Natural killer cell treated with Interleukin-12 subunit alpha and Interleukin-12 subunit beta and Interleukin-15 and Interleukin-18, amount 100 ng/mL, for 72 hours (primary cell): ENCODE measurements at regions not wholly inside any gene's neighbourhood (a gene's known extent, or its start where the extent isn't known, plus 50 kb on each side); places are given as distances from the start of the nearest gene placed in this dataset.

Experiments
- ATAC-seq, 2 donors: fragments of 150-1000 bp; cut with Tn5 transposase in 1 of 2; sonication (Bioruptor Pico), chemical (Tn5 transposase) in 1 of 2; 2 replicates each; pipeline ENCODE4 v1.10.0; 2021
- DNase-seq: peaks from one replicate; pipeline ENCODE4 v3.0.0; 2022; ENCODE audit warnings: low spot score
- H3K27ac Mint-ChIP-seq, 2 donors: 1 replicate in 1 of 2; 2 replicates in 1 of 2; pipeline ENCODE4 v1.8.0; 2022; ENCODE audit warnings: mixed read lengths in 2 of 2, mild to moderate bottlenecking in 1 of 2, moderate library complexity in 1 of 2
- H3K27me3 Mint-ChIP-seq, 2 donors: 1 replicate in 1 of 2; 2 replicates in 1 of 2; pipeline ENCODE4 v1.8.0; 2022; ENCODE audit warnings: mixed read lengths in 2 of 2
- H3K36me3 Mint-ChIP-seq: one replicate; pipeline ENCODE4 v1.8.0; 2022; ENCODE audit warnings: mixed read lengths
- H3K4me1 Mint-ChIP-seq, 2 donors: 1 replicate in 1 of 2; 2 replicates in 1 of 2; pipeline ENCODE4 v1.8.0; 2022; ENCODE audit warnings: low read depth in 2 of 2, mixed read lengths in 2 of 2, mild to moderate bottlenecking in 1 of 2
- H3K4me3 Mint-ChIP-seq: one replicate; pipeline ENCODE4 v1.8.0; 2022; ENCODE audit warnings: mixed read lengths
- H3K9me3 Mint-ChIP-seq: 2 replicates; pipeline ENCODE4 v1.8.0; 2022; ENCODE audit warnings: mixed read lengths

DNA sequence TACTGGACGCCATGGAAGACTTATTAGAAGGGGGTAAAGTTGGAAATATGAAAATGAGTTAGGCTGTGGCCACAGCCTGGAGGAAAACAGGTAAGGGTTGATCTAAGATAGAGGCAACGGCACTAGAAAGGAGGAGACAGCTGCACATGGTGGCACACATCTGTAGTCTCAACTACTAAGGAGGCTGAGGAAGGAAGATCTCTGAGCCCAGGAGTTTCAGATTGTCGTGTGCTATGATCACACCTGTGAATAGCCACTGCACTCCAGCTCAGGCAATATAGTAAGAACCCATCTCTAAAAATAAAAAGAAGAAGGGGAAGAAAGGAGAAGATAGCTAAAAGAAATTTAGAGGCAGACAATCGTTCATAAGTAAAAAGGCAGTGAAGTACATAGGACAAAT is 87.8 kb upstream of the SORBS2 start:
- ATAC-seq (no peak), DNase-seq (no peak)
- H3K9me3 Mint-ChIP-seq = no peaks in the 10 kb centered on the region
- H3K4me3 Mint-ChIP-seq = no peak overlapping the region
- H3K27me3 Mint-ChIP-seq = peaks cover 0 to 7% of the 10 kb centered on the region in 2 donors
- no peak overlapping the region for H3K27ac Mint-ChIP-seq
- H3K4me1 Mint-ChIP-seq = peaks cover 0 to 4% of the 10 kb centered on the region in 2 donors
- H3K36me3 Mint-ChIP-seq = no peaks in the 10 kb centered on the region

DNA sequence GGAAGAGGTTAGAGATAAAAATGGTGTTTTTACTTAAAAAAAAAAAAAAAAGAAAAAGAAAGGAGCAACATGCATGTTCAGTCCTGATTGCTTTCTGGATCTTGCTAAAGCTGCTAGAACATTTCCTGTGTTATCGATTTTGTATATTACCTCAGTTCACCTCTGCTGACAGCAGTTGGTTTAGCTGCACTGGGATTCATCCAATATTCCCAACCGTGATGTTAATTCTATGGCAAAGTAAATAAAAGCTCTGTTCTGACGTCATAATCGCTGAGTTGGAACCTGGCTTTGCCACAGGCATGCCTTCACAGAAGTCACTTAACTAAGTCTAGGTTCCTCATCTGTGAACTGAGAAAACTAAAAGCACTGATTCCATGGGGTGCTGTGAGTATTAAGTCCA is 90.7 kb upstream of the SORBS2 start:
- Mint-ChIP-seq H3K4me1 (no peaks in the 10 kb centered on the region), H3K4me3 (no peak overlapping the region), H3K27me3 (peaks cover under 1 to 7% of the 10 kb centered on the region in 2 donors), H3K36me3 (no peaks in the 10 kb centered on the region), H3K27ac (no peak overlapping the region), H3K9me3 (no peaks in the 10 kb centered on the region)
- ATAC-seq (no peak), DNase-seq (no peak)

DNA sequence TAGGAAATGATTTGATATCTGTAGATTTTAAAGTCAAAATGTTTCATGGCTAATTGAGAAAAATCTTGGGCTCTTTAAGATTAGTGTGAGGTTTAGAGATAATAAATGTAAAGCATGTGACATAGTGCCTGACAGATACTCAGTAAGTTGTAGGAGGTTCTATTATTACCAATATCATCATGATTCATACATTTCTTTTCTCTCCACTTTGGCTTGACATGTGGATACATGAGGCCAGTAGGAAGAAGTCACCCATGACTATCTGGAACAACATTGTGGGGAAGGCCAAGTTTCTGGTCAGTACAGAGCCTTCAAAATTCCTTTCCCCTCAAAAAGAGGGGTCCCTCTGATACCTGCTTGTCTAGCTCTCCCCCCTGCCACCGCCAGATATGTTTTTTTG is 91.2 kb upstream of the SORBS2 start:
- Mint-ChIP-seq H3K4me1 (no peaks in the 10 kb centered on the region), H3K27me3 (peaks cover 2 to 7% of the 10 kb centered on the region in 2 donors), H3K27ac (no peak overlapping the region), H3K36me3 (no peaks in the 10 kb centered on the region), H3K9me3 (no peaks in the 10 kb centered on the region), H3K4me3 (no peak overlapping the region)
- no peak for ATAC-seq
- no peak for DNase-seq

DNA sequence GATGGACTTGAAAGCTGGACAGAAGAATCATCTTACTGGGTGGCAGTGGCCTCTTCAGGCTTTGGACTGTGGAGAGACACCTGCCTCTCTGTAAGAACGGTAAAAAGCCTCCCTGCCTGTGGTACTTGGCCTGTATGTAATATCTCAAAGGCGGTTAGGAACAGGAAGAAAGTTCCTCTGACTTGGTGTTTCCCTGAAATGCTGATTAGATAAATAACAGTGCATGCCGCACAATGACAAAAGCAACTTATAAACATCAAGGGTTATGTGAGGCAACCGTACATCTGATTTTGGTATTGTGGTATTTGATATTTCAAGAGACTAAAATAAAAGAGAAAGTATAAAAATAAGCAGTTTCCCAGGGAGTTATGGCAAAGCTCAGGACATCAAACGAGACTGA is 92.4 kb upstream of the SORBS2 start:
- peaks cover 2 to 7% of the 10 kb centered on the region in 2 donors for H3K27me3 Mint-ChIP-seq

DNA sequence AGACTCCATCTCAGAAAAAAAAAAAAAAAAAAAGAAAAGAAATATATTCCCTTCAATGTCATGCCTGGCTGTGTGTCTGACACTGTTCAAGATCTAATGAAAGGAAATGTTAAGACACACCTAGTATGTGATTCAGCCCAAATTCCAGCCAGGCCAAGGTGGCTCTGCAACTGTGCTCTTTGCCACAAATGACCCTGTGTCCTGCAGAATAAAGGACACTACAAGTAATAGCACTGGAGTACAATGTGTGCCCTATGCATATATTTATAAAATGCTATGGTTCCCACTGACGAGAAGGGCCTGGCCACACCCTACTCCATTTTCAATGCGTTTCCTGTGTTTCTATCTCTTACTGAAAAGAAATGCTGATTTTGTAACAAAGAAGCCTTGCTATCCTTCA is 98.0 kb upstream of the SORBS2 start:
- H3K27ac Mint-ChIP-seq = no peak overlapping the region
- ATAC-seq = no peak
- H3K36me3 Mint-ChIP-seq = no peaks in the 10 kb centered on the region
- DNase-seq = no peak
- H3K27me3 Mint-ChIP-seq = peaks cover 0 to 2% of the 10 kb centered on the region in 2 donors
- H3K9me3 Mint-ChIP-seq = no peaks in the 10 kb centered on the region
- no peak overlapping the region for H3K4me3 Mint-ChIP-seq
- no peaks in the 10 kb centered on the region for H3K4me1 Mint-ChIP-seq

More for the DNA sequence above, 92.4 kb upstream of the SORBS2 start:
- no peak overlapping the region for H3K27ac Mint-ChIP-seq
- no peaks in the 10 kb centered on the region for H3K4me1 Mint-ChIP-seq
- ATAC-seq (no peak), DNase-seq (no peak)
- H3K9me3 Mint-ChIP-seq = no peaks in the 10 kb centered on the region
- no peak overlapping the region for H3K4me3 Mint-ChIP-seq
- no peaks in the 10 kb centered on the region for H3K36me3 Mint-ChIP-seq

DNA sequence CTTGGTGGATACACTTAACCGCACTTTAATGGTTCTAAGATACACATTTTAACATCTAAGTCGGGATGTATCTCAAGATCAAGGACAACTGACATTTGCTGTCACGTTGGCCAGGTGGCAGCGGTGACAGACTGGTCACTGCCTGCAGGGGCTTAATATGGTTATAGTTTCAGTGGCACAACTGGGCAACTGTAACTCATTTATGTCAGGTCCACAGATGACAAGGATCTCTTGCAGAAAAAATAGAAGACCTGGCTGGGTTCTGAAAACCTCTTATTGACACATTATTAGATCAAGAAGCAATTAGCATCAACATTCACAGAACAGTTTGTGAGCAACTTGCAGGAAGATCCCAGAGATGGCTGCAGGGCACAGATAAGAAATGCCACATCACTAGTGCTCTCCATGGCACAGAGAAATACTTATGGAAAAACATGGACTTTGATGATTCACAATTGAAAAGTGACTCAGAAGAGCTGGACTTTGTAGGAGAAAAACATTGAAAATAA is 99.6 kb upstream of the SORBS2 start:
- ATAC-seq (no peak), DNase-seq (no peak)
- peaks cover 0 to 2% of the 10 kb centered on the region in 2 donors for H3K27me3 Mint-ChIP-seq
- H3K4me3 Mint-ChIP-seq = no peak overlapping the region
- H3K4me1 Mint-ChIP-seq = no peaks in the 10 kb centered on the region
- no peaks in the 10 kb centered on the region for H3K36me3 Mint-ChIP-seq
- H3K9me3 Mint-ChIP-seq = no peaks in the 10 kb centered on the region
- no peak overlapping the region for H3K27ac Mint-ChIP-seq

DNA sequence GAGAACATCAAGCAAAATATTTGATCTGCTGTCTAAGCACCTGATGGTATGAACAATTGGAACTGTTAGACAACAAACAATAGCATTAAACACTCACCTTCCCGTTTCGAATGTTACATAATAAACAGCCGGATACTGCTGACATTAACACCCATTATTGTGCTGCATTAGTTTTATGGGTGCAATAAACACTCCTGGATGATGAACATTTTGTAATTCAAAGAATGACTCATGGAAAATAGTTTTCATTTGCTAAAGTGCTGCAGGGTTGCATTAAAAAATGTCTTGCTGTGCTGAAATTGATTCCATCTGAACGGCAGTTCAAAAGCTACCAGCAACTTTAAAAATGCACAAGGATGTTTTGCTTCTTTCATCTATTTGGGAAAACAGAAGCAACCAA is 100.8 kb upstream of the SORBS2 start:
- H3K4me3 Mint-ChIP-seq = no peak overlapping the region
- H3K36me3 Mint-ChIP-seq = no peaks in the 10 kb centered on the region
- ATAC-seq (no peak), DNase-seq (no peak)
- no peaks in the 10 kb centered on the region for H3K4me1 Mint-ChIP-seq
- H3K27me3 Mint-ChIP-seq = no peaks in the 10 kb centered on the region
- no peak overlapping the region for H3K27ac Mint-ChIP-seq
- no peaks in the 10 kb centered on the region for H3K9me3 Mint-ChIP-seq

DNA sequence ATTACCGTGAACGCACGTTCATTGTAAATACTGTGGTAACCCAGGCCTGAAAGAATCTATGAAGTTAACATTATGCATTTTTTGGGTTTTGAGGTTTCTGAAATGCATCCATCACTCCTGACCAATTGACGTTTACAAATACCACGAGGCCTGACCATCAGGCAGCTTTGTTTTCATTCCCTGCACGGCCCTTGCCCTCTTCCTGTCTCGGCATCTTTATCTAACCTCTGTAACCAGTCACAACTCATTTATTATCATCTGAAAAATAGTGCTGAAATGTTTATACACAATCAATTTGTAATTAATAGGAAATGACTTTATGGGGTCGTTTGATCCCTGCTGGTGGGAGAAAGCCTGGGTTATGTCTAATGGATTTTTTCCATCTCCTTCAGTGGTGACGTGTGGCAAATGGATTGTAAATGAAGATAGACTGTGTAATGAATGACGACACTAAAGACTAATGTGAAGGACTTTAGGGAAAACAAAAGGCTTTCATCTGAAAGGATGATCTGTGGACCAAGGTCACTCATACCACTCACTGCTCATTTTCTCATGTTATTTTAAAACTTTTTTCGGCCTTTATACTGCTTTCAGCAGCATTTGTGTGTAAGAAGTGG is 102.7 kb upstream of the SORBS2 start:
- Mint-ChIP-seq H3K9me3 (no peaks in the 10 kb centered on the region), H3K4me3 (no peak overlapping the region), H3K27me3 (no peaks in the 10 kb centered on the region), H3K36me3 (no peaks in the 10 kb centered on the region), H3K27ac (no peak overlapping the region), H3K4me1 (no peaks in the 10 kb centered on the region)
- ATAC-seq = no peak
- DNase-seq = no peak

DNA sequence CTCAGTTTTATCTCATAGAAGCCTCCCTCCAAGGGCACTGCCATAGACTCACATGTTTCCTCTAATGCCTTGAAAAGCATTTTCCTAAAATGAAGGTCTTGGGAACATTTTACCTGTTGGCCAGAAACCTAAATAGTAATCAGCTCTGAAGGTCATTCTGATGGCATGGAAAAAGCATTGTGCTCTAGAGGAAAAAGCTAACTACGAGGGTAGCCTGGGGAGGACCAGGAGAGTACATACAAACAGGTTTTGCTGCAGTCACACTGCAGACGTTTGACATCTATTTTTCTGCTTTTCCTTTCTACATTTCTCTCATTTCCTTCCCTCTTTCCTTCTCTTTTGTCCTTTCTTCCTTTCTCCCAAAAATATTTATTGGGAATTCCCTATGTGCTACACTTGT is 103.3 kb upstream of the SORBS2 start:
- H3K27me3 Mint-ChIP-seq = no peaks in the 10 kb centered on the region
- ATAC-seq (no peak), DNase-seq (no peak)
- H3K4me1 Mint-ChIP-seq = no peaks in the 10 kb centered on the region
- no peak overlapping the region for H3K27ac Mint-ChIP-seq
- H3K36me3 Mint-ChIP-seq = no peaks in the 10 kb centered on the region
- H3K9me3 Mint-ChIP-seq = no peaks in the 10 kb centered on the region
- H3K4me3 Mint-ChIP-seq = no peak overlapping the region

DNA sequence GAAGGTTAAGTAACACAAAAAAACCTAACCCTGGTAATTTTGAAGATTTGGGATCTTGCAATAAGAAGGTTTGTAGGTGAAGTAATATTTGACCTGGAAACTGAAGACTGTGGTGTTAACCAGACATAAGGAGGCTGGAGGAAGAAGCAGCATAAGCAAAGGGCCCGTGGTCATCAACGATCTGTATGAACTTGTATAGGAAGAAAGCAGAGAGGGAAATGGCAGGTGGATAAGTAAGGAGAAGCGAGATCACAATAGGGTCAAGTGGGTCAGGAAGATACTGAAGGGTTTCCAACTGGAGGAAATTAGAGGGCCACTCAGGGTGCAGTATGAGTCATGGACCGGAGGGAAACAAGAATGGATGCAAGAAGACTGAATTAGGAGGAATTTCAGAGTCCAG is 103.8 kb upstream of the SORBS2 start:
- Mint-ChIP-seq H3K4me3 (no peak overlapping the region), H3K9me3 (no peaks in the 10 kb centered on the region), H3K36me3 (no peaks in the 10 kb centered on the region), H3K4me1 (no peaks in the 10 kb centered on the region), H3K27me3 (peaks cover 0 to under 1% of the 10 kb centered on the region in 2 donors), H3K27ac (no peak overlapping the region)
- ATAC-seq = no peak
- no peak for DNase-seq

DNA sequence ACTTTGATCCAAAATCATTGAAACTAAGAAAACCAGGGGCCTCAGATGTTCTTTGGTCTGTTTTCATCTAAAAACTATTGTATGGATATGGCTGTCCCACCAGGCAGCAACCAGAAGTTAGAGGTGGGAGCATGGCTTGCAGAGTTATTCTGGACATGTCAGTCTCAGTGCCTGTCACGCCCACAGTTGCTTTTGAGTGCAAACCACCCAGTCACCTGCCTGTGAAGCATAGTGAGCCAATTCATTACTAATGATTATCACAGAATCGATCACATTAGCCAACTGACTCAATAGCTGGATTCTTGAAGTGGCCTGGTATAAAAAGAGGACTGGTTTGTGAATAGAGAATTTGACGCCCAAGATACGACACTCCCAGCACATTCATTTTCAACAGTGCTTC is 104.2 kb upstream of the SORBS2 start:
- Mint-ChIP-seq H3K4me1 (no peaks in the 10 kb centered on the region), H3K36me3 (no peaks in the 10 kb centered on the region), H3K27ac (no peak overlapping the region), H3K4me3 (no peak overlapping the region), H3K27me3 (peaks cover 0 to 4% of the 10 kb centered on the region in 2 donors), H3K9me3 (no peaks in the 10 kb centered on the region)
- ATAC-seq = no peak
- DNase-seq = no peak

DNA sequence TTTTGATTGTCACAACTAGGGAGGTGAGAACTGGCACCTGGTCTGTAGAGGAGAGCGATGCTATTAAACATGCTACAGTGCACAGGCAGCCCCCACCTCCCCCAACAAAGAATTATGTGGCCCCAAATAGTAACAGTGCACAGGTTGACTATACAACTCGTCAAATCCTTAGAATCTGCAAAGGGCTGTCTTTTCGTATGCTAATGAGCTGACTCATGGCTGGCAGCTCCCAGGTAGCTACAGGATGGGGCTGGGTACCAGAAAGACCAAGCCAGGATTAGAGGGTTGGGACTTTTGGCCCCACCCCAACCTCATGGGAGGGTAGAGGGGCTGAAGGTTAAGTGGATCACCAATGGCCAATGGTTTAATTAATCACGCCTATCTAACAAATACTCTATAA is 104.7 kb upstream of the SORBS2 start:
- Mint-ChIP-seq H3K27me3 (peaks cover 0 to 9% of the 10 kb centered on the region in 2 donors), H3K27ac (no peak overlapping the region), H3K9me3 (no peaks in the 10 kb centered on the region), H3K4me3 (no peak overlapping the region), H3K36me3 (no peaks in the 10 kb centered on the region), H3K4me1 (no peaks in the 10 kb centered on the region)
- ATAC-seq (no peak), DNase-seq (no peak)

DNA sequence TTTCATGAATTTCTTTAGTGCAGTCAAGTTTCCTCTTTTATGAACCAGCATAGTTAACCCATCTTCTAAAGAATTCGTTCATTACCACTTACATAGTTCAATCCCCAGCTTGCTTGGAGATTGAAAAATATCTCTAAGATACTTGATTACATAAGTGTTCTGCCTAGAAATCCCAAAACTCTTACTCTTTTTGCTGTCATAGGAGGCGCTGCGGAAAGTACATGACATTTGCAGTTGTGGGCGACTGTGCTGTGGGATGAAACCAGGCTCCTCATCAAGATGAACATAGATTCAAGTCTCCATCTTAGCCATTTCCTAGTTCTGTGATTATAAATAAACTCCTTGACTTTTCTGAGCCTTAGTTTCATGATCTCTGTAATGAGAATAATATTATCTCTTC is 107.1 kb upstream of the SORBS2 start:
- peaks cover 4% of the 10 kb centered on the region for H3K9me3 Mint-ChIP-seq
- ATAC-seq = no peak
- no peak overlapping the region for H3K27ac Mint-ChIP-seq

DNA sequence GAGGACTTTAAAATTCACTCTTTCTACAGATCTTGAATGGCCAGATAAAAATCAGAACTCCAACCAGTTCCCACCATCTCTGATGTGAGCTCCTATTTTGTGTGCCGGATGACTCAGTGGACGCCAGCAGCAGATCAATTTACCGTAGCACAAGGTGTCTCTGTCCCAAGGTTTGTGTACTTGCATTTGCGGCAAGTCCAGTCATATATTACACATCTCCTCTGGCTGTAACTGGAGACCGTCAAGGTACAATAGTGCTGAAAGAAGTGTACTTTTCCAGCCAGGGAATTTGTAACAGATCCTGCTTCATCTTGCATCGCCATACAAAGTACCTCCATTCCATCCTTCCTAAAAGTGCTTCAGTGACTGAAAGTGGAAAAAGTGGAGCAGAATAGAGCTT is 108.2 kb upstream of the SORBS2 start:
- no peak for ATAC-seq
- peaks cover 4% of the 10 kb centered on the region for H3K9me3 Mint-ChIP-seq
- no peak for DNase-seq
- no peak overlapping the region for H3K4me3 Mint-ChIP-seq
- peaks cover 3 to 23% of the 10 kb centered on the region in 2 donors for H3K27me3 Mint-ChIP-seq
- peaks cover 4% of the 10 kb centered on the region for H3K36me3 Mint-ChIP-seq
- no peak overlapping the region for H3K27ac Mint-ChIP-seq
- no peaks in the 10 kb centered on the region for H3K4me1 Mint-ChIP-seq

More for the DNA sequence above, 107.1 kb upstream of the SORBS2 start:
- Mint-ChIP-seq H3K4me3 (no peak overlapping the region), H3K36me3 (no peaks in the 10 kb centered on the region), H3K27me3 (peaks cover 3 to 17% of the 10 kb centered on the region in 2 donors), H3K4me1 (no peaks in the 10 kb centered on the region)
- no peak for DNase-seq

DNA sequence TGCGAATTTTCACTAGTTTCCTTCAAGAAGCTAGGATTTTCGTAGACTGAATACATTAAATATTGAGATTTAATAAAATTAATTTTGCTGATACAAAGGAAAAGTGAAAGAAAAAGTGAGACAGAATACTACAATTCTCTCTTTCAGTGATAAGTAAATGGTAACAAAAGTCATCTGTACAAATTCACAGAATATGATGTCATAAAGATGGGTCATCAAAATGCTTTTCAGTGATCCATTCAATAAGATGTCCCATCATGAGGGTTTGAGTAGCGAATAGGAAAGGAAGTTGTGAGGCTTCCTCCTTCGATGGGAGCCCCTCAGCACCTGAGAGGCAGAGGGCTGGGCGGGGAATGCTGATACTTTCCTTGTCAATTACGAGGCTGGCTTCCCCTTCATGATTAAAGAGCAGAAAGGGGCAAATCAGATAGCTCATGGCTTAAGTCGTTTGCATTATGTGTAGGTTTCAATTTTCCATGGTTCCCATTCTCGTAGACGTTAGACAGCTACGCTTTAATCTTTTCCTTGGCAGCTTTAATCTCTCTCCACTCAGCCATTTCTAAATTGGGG is 108.8 kb upstream of the SORBS2 start:
- peaks cover 4% of the 10 kb centered on the region for H3K36me3 Mint-ChIP-seq
- no peak overlapping the region for H3K27ac Mint-ChIP-seq
- no peak for ATAC-seq
- H3K27me3 Mint-ChIP-seq = peaks cover 3 to 23% of the 10 kb centered on the region in 2 donors
- no peaks in the 10 kb centered on the region for H3K4me1 Mint-ChIP-seq
- peaks cover 4% of the 10 kb centered on the region for H3K9me3 Mint-ChIP-seq
- DNase-seq = no peak
- H3K4me3 Mint-ChIP-seq = no peak overlapping the region
